ENCODE measurements at regions not wholly inside any gene's neighbourhood (a gene's known extent, or its start where the extent isn't known, plus 50 kb on each side); places are given as distances from the start of the nearest gene placed in this dataset.
"Not testable (repeated sequence)": the region's sequence is repeated elsewhere in the genome, so short reads cannot be mapped to it uniquely, and the experiment has no call there.

GRCh38 chrX:9390121-9390520 is 74.7 kb upstream of the TBL1X start:
- peak; percentile 23 for DNase-seq

GRCh38 chrX:9390693-9391368 is 74.0 kb upstream of the TBL1X start:
- DNase-seq = no peak

- DNase-seq = no peak
Observed at GRCh38 chrX:9392445-9392844, 72.4 kb upstream of the TBL1X start.

GRCh38 chrX:9393571-9393970 is 71.3 kb upstream of the TBL1X start:
- DNase-seq = no peak

GRCh38 chrX:9394212-9394611 is 70.6 kb upstream of the TBL1X start:
- DNase-seq = no peak

GRCh38 chrX:9396930-9397329 is 67.9 kb upstream of the TBL1X start:
- no peak for DNase-seq

- DNase-seq = no peak
Observed at GRCh38 chrX:9401051-9401450, 63.8 kb upstream of the TBL1X start.

GRCh38 chrX:9403374-9403773 is 61.5 kb upstream of the TBL1X start:
- no peak for DNase-seq

- not testable (repeated sequence) for DNase-seq
Observed at GRCh38 chrX:9405635-9406034, 59.2 kb upstream of the TBL1X start.

GRCh38 chrX:9410889-9411288 is 54.0 kb upstream of the TBL1X start:
- DNase-seq = not testable (repeated sequence)

GRCh38 chrX:9411682-9412081 is 53.2 kb upstream of the TBL1X start:
- DNase-seq = not testable (repeated sequence)

- peak; percentile 50 for DNase-seq
Observed at GRCh38 chrX:9414416-9414815, 50.4 kb upstream of the TBL1X start.

Measured in fibroblast of upper back skin (primary cell).